NCI-H524 treated with DMSO at 0.1 percent for 48 hours (cell line): ENCODE measurements at regions not wholly inside any gene's neighbourhood (a gene's known extent, or its start where the extent isn't known, plus 50 kb on each side); places are given as distances from the start of the nearest gene placed in this dataset.
"Not testable (repeated sequence)": the region's sequence is repeated elsewhere in the genome, so short reads cannot be mapped to it uniquely, and the experiment has no call there.

Source experiments
- DNase-seq: peaks from one replicate; lab custom pipeline; 2025; lab: John Stamatoyannopoulos, UW

GRCh38 chr7:51613911-51614357 is 297.3 kb upstream of the COBL start:
- no peak for DNase-seq

- no peak for DNase-seq
Measured at GRCh38 chr7:51611937-51612336, 295.3 kb upstream of the COBL start.

GRCh38 chr7:51607447-51607846 is 290.8 kb upstream of the COBL start:
- no peak for DNase-seq

DNA sequence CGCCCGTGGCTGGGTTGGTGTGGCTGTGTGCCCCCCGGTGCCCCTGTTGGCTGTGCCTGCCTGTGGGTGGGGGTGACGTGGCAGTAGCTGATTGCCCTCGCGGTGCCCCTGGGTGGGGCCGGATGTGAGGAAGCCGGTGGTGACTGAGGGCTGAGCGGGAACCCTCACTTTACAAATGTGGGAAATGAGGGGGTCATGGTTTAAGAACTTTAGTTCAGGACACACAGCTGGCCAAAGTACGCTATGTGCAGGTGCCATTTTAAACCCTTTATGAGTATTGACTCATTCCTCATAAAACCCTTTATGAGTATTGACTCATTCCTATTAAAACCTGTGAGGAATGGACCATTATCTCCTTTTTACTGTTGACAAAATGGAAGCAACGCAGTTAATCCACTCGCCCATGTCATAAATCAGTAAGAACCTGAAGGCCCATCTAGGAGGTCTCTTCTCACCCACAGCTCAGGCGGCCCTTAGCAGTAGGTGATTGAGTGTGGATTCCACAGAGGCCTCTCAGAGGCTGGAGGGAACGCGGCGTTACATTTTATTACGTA is 290.1 kb upstream of the COBL start:
- DNase-seq = no peak

DNA sequence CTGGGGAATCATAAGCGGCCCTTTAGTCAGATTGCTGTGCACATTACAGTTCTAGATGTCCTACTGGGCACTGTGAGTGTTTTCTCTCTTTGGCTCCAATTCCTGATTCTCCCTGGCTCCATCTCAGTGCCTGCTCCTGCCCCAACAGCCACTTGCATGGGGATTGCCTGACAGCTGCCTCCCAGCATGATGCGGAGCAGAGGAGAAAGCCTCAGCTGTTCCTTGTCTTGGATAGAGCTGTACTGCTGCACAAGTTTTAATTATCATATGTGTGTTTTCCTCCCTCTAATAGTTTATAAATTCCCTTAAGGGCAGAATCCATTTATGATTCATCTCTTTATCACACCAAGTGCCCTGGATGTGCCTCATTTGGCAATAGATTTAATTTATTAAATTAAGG is 285.8 kb upstream of the COBL start:
- peak; percentile 43 for DNase-seq

DNA sequence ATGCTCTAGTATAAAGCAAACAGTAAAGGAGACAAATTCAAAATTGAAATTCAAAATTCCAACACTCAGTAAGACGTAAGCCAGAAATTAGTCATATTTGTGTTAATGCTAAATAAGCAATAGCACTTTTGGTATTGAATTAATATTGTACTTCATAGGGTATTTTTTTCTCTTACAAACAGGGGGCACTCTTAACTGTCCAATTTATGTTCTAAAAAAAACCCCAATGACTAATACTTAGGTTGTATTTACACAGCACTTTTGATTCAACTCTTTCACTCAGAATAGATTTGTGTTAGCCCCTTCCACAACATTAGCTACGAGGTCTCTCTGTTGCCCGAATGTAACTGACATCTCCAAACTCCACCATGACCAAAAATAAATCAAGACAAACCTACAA is 284.9 kb upstream of the COBL start:
- DNase-seq = no peak

GRCh38 chr7:51599935-51600334 is 283.3 kb upstream of the COBL start:
- not testable (repeated sequence) for DNase-seq

GRCh38 chr7:51593628-51594027 is 277.0 kb upstream of the COBL start:
- DNase-seq = peak; percentile 77

GRCh38 chr7:51592842-51593599 is 276.4 kb upstream of the COBL start:
- peak; percentile 57 for DNase-seq

DNA sequence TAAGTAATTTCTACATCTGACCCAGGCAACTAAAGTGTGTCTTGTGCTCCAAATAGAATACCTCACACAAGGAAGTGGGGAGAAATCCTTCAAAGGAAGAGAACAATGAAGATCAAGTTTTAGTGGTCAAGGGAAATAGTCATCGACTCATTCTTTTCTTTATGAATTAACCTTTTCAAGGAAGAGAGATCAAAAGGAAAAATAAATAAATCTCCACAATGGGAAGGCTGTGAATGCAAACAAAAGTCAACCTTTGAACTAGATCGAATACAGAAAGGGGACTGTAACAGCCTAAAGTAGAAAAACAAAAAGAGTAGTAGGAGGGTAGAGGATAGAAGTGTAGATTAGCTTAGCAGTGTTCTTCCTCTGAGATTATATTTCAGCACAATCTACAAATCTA is 274.6 kb upstream of the COBL start:
- no peak for DNase-seq

- peak; percentile 32 for DNase-seq
Measured at GRCh38 chr7:51590746-51591145, 274.1 kb upstream of the COBL start.

- peak; percentile 54 for DNase-seq
Measured at GRCh38 chr7:51589111-51589510, 272.5 kb upstream of the COBL start.

- DNase-seq = no peak
Measured at GRCh38 chr7:51587604-51588003, 271.0 kb upstream of the COBL start.

DNA sequence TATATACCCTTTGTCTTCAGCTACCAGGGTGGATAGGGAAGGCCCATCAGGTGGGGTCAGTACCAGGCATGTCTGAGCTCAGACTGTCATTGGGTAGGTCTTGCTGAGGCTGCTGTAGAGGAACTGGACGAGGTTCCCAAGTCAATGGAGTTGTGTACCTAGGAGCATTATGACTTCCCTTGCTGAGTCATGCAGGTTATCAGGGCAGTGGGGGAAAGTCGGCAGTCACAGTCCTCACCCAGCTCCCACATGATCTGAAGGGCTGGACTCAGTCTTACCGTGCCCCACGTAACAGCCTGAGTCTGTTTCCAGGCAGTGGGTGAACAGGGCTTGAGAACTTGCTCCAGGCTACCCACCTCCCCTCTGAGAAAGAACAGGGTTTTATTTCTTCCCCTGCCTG is 260.8 kb upstream of the COBL start:
- no peak for DNase-seq

DNA sequence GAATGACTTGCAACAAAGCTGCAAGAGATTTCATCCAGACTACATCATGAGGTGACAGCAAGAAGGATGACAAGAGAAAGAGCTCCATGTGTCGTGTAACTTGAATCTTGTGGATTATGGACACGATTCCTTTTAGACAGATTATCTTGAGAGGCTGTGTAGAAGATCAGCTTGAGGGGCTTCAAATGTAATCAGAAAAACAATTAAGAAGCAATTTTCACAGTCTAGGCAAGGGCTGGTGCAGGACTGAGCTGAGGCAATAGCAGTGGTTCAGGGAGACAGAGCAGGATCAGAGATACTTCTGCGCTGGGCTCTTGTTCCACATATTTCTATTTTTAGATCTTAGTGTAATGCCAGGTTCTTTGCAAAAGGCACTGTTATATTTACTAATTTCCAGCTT is 253.0 kb upstream of the COBL start:
- peak; percentile 45 for DNase-seq

GRCh38 chr7:51569176-51569575 is 252.6 kb upstream of the COBL start:
- DNase-seq = no peak

DNA sequence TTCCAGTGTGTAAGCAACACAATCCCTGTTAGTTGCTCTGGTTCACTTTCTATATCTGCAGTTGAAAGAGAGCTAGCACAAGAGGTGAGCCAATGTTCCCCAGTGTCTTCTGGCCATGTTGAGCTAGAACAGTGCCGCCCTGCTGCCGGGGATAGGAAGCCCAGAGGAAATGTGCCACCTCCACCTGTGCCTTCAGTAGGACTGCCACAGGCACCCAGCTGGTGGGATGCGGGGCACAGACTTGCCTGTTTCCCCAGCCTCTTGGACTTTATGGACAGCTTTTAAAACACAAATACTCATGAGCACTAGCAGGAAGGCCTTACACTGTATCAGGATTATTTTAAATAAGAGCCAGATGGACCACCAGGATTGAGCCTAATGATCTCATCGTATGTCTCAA is 234.5 kb upstream of the COBL start:
- peak; percentile 86 for DNase-seq

DNA sequence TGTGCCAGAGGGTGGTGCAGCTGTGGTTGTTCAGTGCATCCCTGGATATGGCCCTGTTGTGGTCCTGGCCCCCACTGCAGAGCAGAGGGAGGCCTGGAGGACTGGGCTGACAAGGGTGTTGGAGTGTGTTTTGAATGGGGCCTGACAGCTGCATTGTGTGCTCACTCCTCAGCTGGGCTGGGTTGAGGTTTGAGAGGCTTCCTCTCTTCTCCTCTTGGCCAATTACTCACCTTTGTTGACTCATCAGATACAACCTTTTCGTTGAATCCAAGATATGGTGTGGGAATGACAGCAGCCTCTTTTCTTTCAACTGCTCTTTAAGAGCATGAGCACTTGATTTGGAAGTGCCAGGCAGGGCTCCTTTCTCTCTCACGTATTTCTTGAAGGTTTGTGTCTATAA is 228.5 kb upstream of the COBL start:
- no peak for DNase-seq

- no peak for DNase-seq
Measured at GRCh38 chr7:51543801-51544553, 227.4 kb upstream of the COBL start.

DNA sequence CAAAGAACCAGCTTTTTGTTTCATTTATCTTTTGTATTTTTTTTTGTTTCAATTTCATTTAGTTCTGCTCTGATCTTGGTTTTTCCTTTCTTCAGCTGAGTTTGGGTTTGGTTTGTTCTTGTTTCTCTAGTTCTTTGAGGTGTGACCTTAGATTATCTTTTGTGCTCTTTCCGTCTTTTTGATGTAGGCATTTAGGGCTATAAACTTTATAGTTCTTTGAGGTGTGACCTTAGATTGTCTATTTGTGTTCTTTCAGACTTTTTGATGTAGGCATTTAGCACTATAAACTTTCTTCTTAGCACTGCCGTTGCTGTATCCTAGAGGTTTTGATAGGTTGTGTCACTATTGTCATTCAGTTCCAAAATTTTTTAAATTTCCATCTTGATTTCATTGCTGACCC is 224.3 kb upstream of the COBL start:
- not testable (repeated sequence) for DNase-seq

- no peak for DNase-seq
Measured at GRCh38 chr7:51539840-51540239, 223.2 kb upstream of the COBL start.

- no peak for DNase-seq
Measured at GRCh38 chr7:51528172-51528571, 211.6 kb upstream of the COBL start.

GRCh38 chr7:51521694-51522312 is 205.2 kb upstream of the COBL start:
- DNase-seq = no peak
